ENCODE measurements at regions not wholly inside any gene's neighbourhood (a gene's known extent, or its start where the extent isn't known, plus 50 kb on each side); places are given as distances from the start of the nearest gene placed in this dataset.

DNA sequence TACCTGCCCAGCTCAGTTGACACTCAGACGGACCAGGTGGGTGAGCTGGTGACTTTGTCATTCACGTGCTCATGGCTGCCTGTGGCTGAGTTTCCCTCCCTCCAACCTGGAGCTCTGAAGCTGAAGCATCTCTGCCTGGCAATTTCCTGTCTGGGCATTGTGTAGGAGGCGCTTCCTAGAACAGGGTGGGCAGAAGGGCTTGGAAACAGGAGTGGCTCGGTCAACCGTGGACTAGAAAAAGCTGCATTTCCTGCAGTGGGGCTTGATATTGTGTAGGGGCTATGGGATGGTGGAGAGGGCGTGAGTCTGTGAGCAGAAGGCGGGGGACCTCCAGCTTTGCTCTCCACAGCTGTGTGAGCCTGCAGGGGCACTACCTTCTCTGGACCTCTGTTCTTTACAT, 278.3 kb downstream of the TEX29 start:
- Mint-ChIP-seq H3K4me1 (ENCODE audit: unreplicated experiment) (peaks cover 13% of the 10 kb centered on the region), H3K27me3 (ENCODE audit: unreplicated experiment) (peaks cover 5% of the 10 kb centered on the region), H3K9me3 (ENCODE audit: unreplicated experiment) (peaks cover 6% of the 10 kb centered on the region), H3K27ac (ENCODE audit: unreplicated experiment) (no peak overlapping the region), H3K4me3 (ENCODE audit: unreplicated experiment) (no peak overlapping the region), H3K36me3 (ENCODE audit: low read depth, unreplicated experiment) (peaks cover 3% of the 10 kb centered on the region)
- TF ChIP-seq, protein P1, sequence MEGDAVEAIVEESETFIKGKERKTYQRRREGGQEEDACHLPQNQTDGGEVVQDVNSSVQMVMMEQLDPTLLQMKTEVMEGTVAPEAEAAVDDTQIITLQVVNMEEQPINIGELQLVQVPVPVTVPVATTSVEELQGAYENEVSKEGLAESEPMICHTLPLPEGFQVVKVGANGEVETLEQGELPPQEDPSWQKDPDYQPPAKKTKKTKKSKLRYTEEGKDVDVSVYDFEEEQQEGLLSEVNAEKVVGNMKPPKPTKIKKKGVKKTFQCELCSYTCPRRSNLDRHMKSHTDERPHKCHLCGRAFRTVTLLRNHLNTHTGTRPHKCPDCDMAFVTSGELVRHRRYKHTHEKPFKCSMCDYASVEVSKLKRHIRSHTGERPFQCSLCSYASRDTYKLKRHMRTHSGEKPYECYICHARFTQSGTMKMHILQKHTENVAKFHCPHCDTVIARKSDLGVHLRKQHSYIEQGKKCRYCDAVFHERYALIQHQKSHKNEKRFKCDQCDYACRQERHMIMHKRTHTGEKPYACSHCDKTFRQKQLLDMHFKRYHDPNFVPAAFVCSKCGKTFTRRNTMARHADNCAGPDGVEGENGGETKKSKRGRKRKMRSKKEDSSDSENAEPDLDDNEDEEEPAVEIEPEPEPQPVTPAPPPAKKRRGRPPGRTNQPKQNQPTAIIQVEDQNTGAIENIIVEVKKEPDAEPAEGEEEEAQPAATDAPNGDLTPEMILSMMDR (IDR thresholded peaks at IDR 0.05; ENCODE audit: unreplicated experiment): no peak
- no peak for DNase-seq (ENCODE audit: low spot score)

DNA sequence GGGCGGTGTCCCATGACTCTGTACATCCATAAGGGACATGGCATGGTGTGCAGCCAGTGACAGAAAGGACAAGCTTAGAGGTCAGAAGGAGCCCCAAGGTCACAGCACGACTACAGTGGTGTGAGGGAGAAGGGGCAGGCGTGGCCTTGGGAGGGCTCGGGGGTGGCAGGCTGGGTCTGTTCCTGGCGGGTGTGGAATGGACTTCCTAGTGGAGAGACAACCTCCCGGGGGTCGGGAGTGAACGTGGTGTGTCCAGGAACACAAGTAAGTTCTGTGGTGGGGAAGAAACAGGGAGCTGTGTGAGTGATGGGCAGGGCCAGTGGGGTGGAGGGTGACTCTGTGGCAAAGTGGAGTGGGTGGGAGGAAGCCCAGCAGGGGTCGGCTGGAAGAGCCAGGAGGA, 279.3 kb downstream of the TEX29 start:
- H3K36me3 Mint-ChIP-seq (ENCODE audit: low read depth, unreplicated experiment): peaks cover 3% of the 10 kb centered on the region
- H3K9me3 Mint-ChIP-seq (ENCODE audit: unreplicated experiment): peaks cover 6% of the 10 kb centered on the region
- TF ChIP-seq, protein P1 (IDR thresholded peaks at IDR 0.05; ENCODE audit: unreplicated experiment): no peak
- H3K27me3 Mint-ChIP-seq (ENCODE audit: unreplicated experiment): peaks cover 5% of the 10 kb centered on the region
- no peak for DNase-seq (ENCODE audit: low spot score)
- H3K27ac Mint-ChIP-seq (ENCODE audit: unreplicated experiment): no peak overlapping the region
- H3K4me3 Mint-ChIP-seq (ENCODE audit: unreplicated experiment): no peak overlapping the region
- peaks cover 13% of the 10 kb centered on the region for H3K4me1 Mint-ChIP-seq (ENCODE audit: unreplicated experiment)

DNA sequence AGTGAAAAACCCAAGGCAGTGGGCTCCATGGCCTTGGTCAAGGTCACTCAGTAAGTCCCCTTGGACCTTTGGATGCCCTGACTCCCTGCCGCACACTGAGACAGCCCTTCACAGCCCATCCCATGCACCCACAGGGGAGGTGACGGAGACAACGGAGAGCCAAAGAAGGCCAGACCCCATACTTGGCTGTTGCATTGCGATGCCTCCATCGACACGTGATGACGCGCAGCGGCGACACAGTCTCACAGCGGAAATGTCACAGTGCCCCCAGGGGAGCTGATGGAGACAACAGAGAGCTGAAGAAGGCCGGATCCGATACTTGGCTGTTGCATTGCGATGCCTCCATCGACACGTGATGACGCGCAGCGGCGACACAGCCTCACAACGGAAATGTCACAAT, 282.4 kb downstream of the TEX29 start:
- TF ChIP-seq, protein P1 (IDR thresholded peaks at IDR 0.05; ENCODE audit: unreplicated experiment): no peak
- Mint-ChIP-seq H3K36me3 (ENCODE audit: low read depth, unreplicated experiment) (peaks cover 3% of the 10 kb centered on the region), H3K4me1 (ENCODE audit: unreplicated experiment) (peaks cover 13% of the 10 kb centered on the region), H3K27ac (ENCODE audit: unreplicated experiment) (no peak overlapping the region), H3K4me3 (ENCODE audit: unreplicated experiment) (no peak overlapping the region), H3K9me3 (ENCODE audit: unreplicated experiment) (no peaks in the 10 kb centered on the region), H3K27me3 (ENCODE audit: unreplicated experiment) (peaks cover 5% of the 10 kb centered on the region)
- DNase-seq (ENCODE audit: low spot score): no peak

DNA sequence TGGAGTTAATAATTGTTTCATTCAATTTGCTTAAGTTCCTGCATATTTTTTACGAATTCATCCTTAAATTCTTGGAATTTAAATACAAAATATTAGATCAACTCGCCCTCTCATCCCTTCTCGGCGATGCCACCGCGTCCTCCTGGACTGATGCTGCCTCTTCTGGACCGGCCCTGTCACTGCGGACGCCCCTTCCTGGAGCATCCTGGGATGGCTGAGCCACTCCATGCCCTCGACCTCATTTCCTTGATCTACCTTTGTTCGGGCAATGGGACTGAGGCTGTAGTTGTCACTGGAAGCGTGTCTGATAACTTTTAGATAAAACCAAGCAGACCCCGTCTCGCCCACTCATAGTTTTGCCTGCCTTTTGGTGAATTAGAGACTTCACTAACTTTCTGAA, 283.7 kb downstream of the TEX29 start:
- peaks cover 1% of the 10 kb centered on the region for H3K4me1 Mint-ChIP-seq (ENCODE audit: unreplicated experiment)
- H3K9me3 Mint-ChIP-seq (ENCODE audit: unreplicated experiment): no peaks in the 10 kb centered on the region
- no peaks in the 10 kb centered on the region for H3K36me3 Mint-ChIP-seq (ENCODE audit: low read depth, unreplicated experiment)
- H3K27ac Mint-ChIP-seq (ENCODE audit: unreplicated experiment): no peak overlapping the region
- no peak overlapping the region for H3K4me3 Mint-ChIP-seq (ENCODE audit: unreplicated experiment)
- TF ChIP-seq, protein P1 (IDR thresholded peaks at IDR 0.05; ENCODE audit: unreplicated experiment): no peak
- H3K27me3 Mint-ChIP-seq (ENCODE audit: unreplicated experiment): peaks cover 7% of the 10 kb centered on the region
- no peak for DNase-seq (ENCODE audit: low spot score)

DNA sequence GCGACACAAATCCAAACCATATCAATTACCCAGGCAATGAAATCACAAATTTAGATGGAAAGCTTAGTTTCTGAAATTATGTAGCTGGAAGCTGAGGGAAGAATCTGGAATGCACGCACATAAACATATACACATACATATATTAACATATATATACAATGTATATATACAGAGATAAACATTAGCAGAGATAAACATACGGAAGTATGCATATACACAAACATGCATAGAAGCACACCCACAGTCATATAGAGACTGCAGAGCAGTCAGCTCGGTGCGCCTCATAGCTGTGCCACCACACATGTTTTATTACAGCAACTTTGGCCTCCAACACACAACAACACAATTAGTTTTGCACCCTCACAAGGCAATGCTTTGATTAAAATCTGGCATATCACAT, 288.1 kb downstream of the TEX29 start:
- H3K9me3 Mint-ChIP-seq (ENCODE audit: unreplicated experiment): no peaks in the 10 kb centered on the region
- no peak overlapping the region for H3K27ac Mint-ChIP-seq (ENCODE audit: unreplicated experiment)
- no peak overlapping the region for H3K4me3 Mint-ChIP-seq (ENCODE audit: unreplicated experiment)
- no peaks in the 10 kb centered on the region for H3K36me3 Mint-ChIP-seq (ENCODE audit: low read depth, unreplicated experiment)
- H3K27me3 Mint-ChIP-seq (ENCODE audit: unreplicated experiment): peaks cover 9% of the 10 kb centered on the region
- TF ChIP-seq, protein P1 (IDR thresholded peaks at IDR 0.05; ENCODE audit: unreplicated experiment): no peak
- no peak for DNase-seq (ENCODE audit: low spot score)
- H3K4me1 Mint-ChIP-seq (ENCODE audit: unreplicated experiment): peaks cover 19% of the 10 kb centered on the region
